H1 (cell line): ENCODE measurements at regions not wholly inside any gene's neighbourhood (a gene's known extent, or its start where the extent isn't known, plus 50 kb on each side); places are given as distances from the start of the nearest gene placed in this dataset.

Experiments used
- CTCF ChIA-PET: fragments of 300-600 bp; sonication (Branson Sonifier 250); formaldehyde crosslinking; loops from one replicate; lab custom pipeline; 2021; ENCODE audit not compliant: partially characterized antibody; lab: Charles Lee
- POLR2A ChIA-PET: fragments of 300-600 bp; sonication (Branson Sonifier 250); formaldehyde crosslinking; loops from one replicate; lab custom pipeline; 2021; ENCODE audit warnings: inconsistent platforms; ENCODE audit not compliant: partially characterized antibody; lab: Charles Lee
- DNase-seq, 2 experiments: peaks; one replicate each; pipeline versions ENCODE4 v3.0.0 to v3.0.0-alpha.2; 2010 to 2022; ENCODE audit warnings: low spot score in 2 of 2, low read depth in 1 of 2, mixed read lengths in 1 of 2
- FAIRE-seq: peaks from 2 replicates; lab custom pipeline; 2011; peaks lifted over from hg19 to GRCh38; lab: Jason Lieb, UNC
- H2AFZ ChIP-seq: 2 replicates; pipeline ENCODE4 v1.8.1; 2012; ENCODE audit warnings: low read length, inconsistent platforms
- H2AK5ac ChIP-seq: 2 replicates; pipeline ENCODE4 v1.6.1; 2013; ENCODE audit warnings: low read depth, low read length
- H2BK120ac ChIP-seq: replicated peaks from 2 replicates; pipeline ENCODE3; 2013; ENCODE audit warnings: low read depth, low read length, inconsistent platforms
- H2BK12ac ChIP-seq: 2 replicates; pipeline ENCODE4 v1.6.1; 2013; ENCODE audit warnings: low read depth, low read length
- H2BK15ac ChIP-seq: 2 replicates; pipeline ENCODE4 v1.6.1; 2013; ENCODE audit warnings: low read length
- H2BK20ac ChIP-seq: 2 replicates; pipeline ENCODE4 v1.6.1; 2013; ENCODE audit warnings: low read length
- H2BK5ac ChIP-seq: 2 replicates; pipeline ENCODE4 v1.6.1; 2013; ENCODE audit warnings: low read depth, low read length
- H3K14ac ChIP-seq: 2 replicates; pipeline ENCODE4 v1.6.1; 2013; ENCODE audit warnings: inconsistent platforms; ENCODE audit not compliant: insufficient read length
- H3K18ac ChIP-seq: 2 replicates; pipeline ENCODE4 v1.6.1; 2013; ENCODE audit warnings: low read length; ENCODE audit errors: extremely low read depth
- H3K23ac ChIP-seq: 2 replicates; pipeline ENCODE4 v1.6.1; 2013; ENCODE audit warnings: inconsistent platforms; ENCODE audit not compliant: insufficient read length
- H3K23me2 ChIP-seq: 2 replicates; pipeline ENCODE4 v1.6.1; 2013; ENCODE audit warnings: low read depth, low read length
- H3K27ac ChIP-seq: 2 replicates; pipeline ENCODE4 v1.6.1; 2011; ENCODE audit warnings: low read depth, low read length, inconsistent platforms
- H3K27me3 ChIP-seq, 4 experiments: replicated peaks in 1 of 4; 1 replicate in 1 of 4; 2 replicates in 3 of 4; pipeline versions ENCODE4 v1.6.1 to v1.8.1; 2011 to 2013; ENCODE audit warnings: low read length in 3 of 4, mild to moderate bottlenecking in 3 of 4, inconsistent platforms in 2 of 4, mixed read lengths in 2 of 4, moderate library complexity in 1 of 4; ENCODE audit not compliant: control insufficient read depth in 3 of 4, insufficient read depth in 3 of 4; ENCODE audit errors: extremely low read depth in 1 of 4
- H3K36me3 ChIP-seq, 4 experiments: 2 replicates each; pipeline versions ENCODE4 v1.6.1 to v1.8.1; 2011 to 2013; ENCODE audit warnings: mild to moderate bottlenecking in 4 of 4, low read length in 3 of 4, moderate library complexity in 2 of 4, control low read depth in 1 of 4, inconsistent platforms in 1 of 4; ENCODE audit not compliant: insufficient read depth in 4 of 4, control insufficient read depth in 2 of 4
- H3K4ac ChIP-seq: replicated peaks from 2 replicates; pipeline ENCODE3; 2013; ENCODE audit warnings: low read length, low read depth, mixed read lengths, inconsistent platforms; ENCODE audit not compliant: insufficient read length
- H3K4me1 ChIP-seq, 4 experiments: replicated peaks in 1 of 4; 1 replicate in 1 of 4; 2 replicates in 3 of 4; pipeline versions ENCODE4 v1.6.1 to v1.8.1; 2011 to 2013; ENCODE audit warnings: low read length in 3 of 4, inconsistent platforms in 2 of 4, mixed read lengths in 1 of 4; ENCODE audit not compliant: insufficient read depth in 4 of 4, control insufficient read depth in 3 of 4
- H3K4me2 ChIP-seq, 2 experiments: 2 replicates each; pipeline versions ENCODE4 v1.6.1 to v1.8.1; 2011 to 2013; ENCODE audit warnings: low read depth in 2 of 2, low read length in 2 of 2, control low read depth in 1 of 2, inconsistent platforms in 1 of 2, mild to moderate bottlenecking in 1 of 2; ENCODE audit not compliant: insufficient read depth in 1 of 2
- H3K4me3 ChIP-seq, 4 experiments: fragments of 200-600, 300-600 bp in 1 of 4; sonication (generic), shearing (Covaris generic), sonication (Bioruptor Twin) in 1 of 4; 2 replicates each; pipeline versions ENCODE4 v1.5.1 to v1.8.1; 2011 to 2016; ENCODE audit warnings: low read length in 4 of 4, low read depth in 3 of 4, control low read depth in 2 of 4, inconsistent platforms in 2 of 4, mild to moderate bottlenecking in 2 of 4, mixed read lengths in 1 of 4, moderate library complexity in 1 of 4; ENCODE audit not compliant: insufficient read depth in 2 of 4; ENCODE audit errors: extremely low read depth in 1 of 4
- H3K56ac ChIP-seq: replicated peaks from 2 replicates; pipeline ENCODE3; 2013; ENCODE audit warnings: low read depth, mild to moderate bottlenecking, mixed read lengths, low read length, inconsistent platforms; ENCODE audit not compliant: insufficient read length
- H3K79me1 ChIP-seq: 2 replicates; pipeline ENCODE4 v1.6.1; 2013; ENCODE audit warnings: low read depth, low read length, control low read depth
- H3K79me2 ChIP-seq, 2 experiments: 2 replicates each; pipeline versions ENCODE4 v1.6.1 to v1.8.1; 2012 to 2013; ENCODE audit warnings: low read length in 2 of 2, mild to moderate bottlenecking in 2 of 2, inconsistent platforms in 1 of 2; ENCODE audit not compliant: insufficient read depth in 2 of 2, control insufficient read depth in 1 of 2
- H3K9ac ChIP-seq, 4 experiments: replicated peaks in 1 of 4; 1 replicate in 1 of 4; 2 replicates in 3 of 4; pipeline versions ENCODE4 v1.6.1 to v1.8.1; 2011 to 2013; ENCODE audit warnings: low read depth in 3 of 4, low read length in 3 of 4, control low read depth in 2 of 4, mild to moderate bottlenecking in 2 of 4, moderate library complexity in 2 of 4, inconsistent platforms in 1 of 4; ENCODE audit errors: extremely low read depth in 1 of 4
- H3K9me3 ChIP-seq, 2 experiments: 2 replicates each; pipeline versions ENCODE4 v1.6.1 to v1.8.1; 2012 to 2013; ENCODE audit warnings: mild to moderate bottlenecking in 2 of 2, moderate library complexity in 2 of 2, control low read depth in 1 of 2, inconsistent platforms in 1 of 2, low read depth in 1 of 2, low read length in 1 of 2, mixed read lengths in 1 of 2; ENCODE audit not compliant: insufficient read depth in 2 of 2
- H4K20me1 ChIP-seq, 2 experiments: replicated peaks in 1 of 2; 2 replicates each; pipeline versions ENCODE3 to v1.8.1; 2011 to 2013; ENCODE audit warnings: inconsistent platforms in 2 of 2, low read length in 2 of 2, mild to moderate bottlenecking in 1 of 2; ENCODE audit not compliant: insufficient read depth in 2 of 2, control insufficient read depth in 1 of 2
- H4K5ac ChIP-seq: 2 replicates; pipeline ENCODE4 v1.6.1; 2013; ENCODE audit warnings: low read length, low read depth, mixed read lengths, inconsistent platforms; ENCODE audit not compliant: insufficient read length
- H4K8ac ChIP-seq: 2 replicates; pipeline ENCODE4 v1.8.0; 2013; ENCODE audit warnings: mild to moderate bottlenecking, moderate library complexity, low read length, inconsistent platforms; ENCODE audit not compliant: insufficient read depth; ENCODE audit errors: extremely low read depth
- H4K91ac ChIP-seq: replicated peaks from 2 replicates; pipeline ENCODE3; 2013; ENCODE audit warnings: low read length, mixed read lengths, inconsistent platforms; ENCODE audit not compliant: insufficient read length
- CREB1 ChIP-seq: IDR thresholded peaks from 2 replicates; pipeline ENCODE4 v1.6.1; 2012; ENCODE audit warnings: inconsistent platforms
- POLR2AphosphoS5 ChIP-seq: IDR thresholded peaks from 2 replicates; pipeline ENCODE4 v1.6.1; 2011; ENCODE audit warnings: low read depth, low read length
- WGBS, 2 experiments: shearing (Covaris generic) in 1 of 2; methylation state at CpG; one replicate each; pipeline versions ENCODE4 v1.1.6 to v1.1.7; 2013 to 2015; ENCODE audit warnings: low lambda C conversion rate in 2 of 2, mixed read lengths in 2 of 2, inconsistent platforms in 1 of 2, low coverage in 1 of 2, missing lambda C conversion rate in 1 of 2; ENCODE audit not compliant: insufficient replicate concordance in 2 of 2, insufficient coverage in 1 of 2, insufficient read length in 1 of 2; ENCODE audit errors: extremely low coverage in 1 of 2, missing lambda C conversion rate in 1 of 2; 5-methylcytosine and 5-hydroxymethylcytosine counted together

GRCh38 chr21:15493646-15494045, 236.1 kb upstream of the USP25 start:
- no peaks in the 10 kb centered on the region for H4K20me1 ChIP-seq
- no peak overlapping the region for H4K5ac ChIP-seq
- no peak overlapping the region for H3K18ac ChIP-seq
- H3K4me2 ChIP-seq: no peak overlapping the region
- no peaks in the 10 kb centered on the region for H3K27me3 ChIP-seq
- no peaks in the 10 kb centered on the region for H3K36me3 ChIP-seq
- ChIA-PET POLR2A (no interaction called here), CTCF (interaction anchor here (1.2 to 2.2 kb wide), 3 partner anchors 11 to 59 kb away, joined by 3 to 9 read pairs (median 5); no protein-coding TSS in a partner anchor)
- H3K14ac ChIP-seq: no peak overlapping the region
- H2BK15ac ChIP-seq: no peak overlapping the region
- peaks cover 2% of the 10 kb centered on the region; the same call in 1 of the 2 replicates for H3K23me2 ChIP-seq
- no peak overlapping the region for H2AK5ac ChIP-seq
- no peak overlapping the region for H3K4ac ChIP-seq
- no peak overlapping the region for H4K91ac ChIP-seq
- H3K9me3 ChIP-seq: no peaks in the 10 kb centered on the region
- no peak overlapping the region for H2BK12ac ChIP-seq
- no peak overlapping the region for H3K23ac ChIP-seq
- no peak overlapping the region for H3K4me3 ChIP-seq
- H3K9ac ChIP-seq: no peak overlapping the region
- no peak overlapping the region for H2BK5ac ChIP-seq
- no peak overlapping the region for H4K8ac ChIP-seq
- no peak overlapping the region for H2BK120ac ChIP-seq
- 95% methylated on average over 3 of the region's 3 CpGs; no CpG with 5 or more reads in 1 of the 2 experiments for WGBS, 2 experiments
- H3K4me1 ChIP-seq: no peaks in the 10 kb centered on the region
- TF ChIP-seq CREB1 (no peak), POLR2AphosphoS5 (no peak)
- no peaks in the 10 kb centered on the region for H3K79me1 ChIP-seq
- H3K79me2 ChIP-seq: no peaks in the 10 kb centered on the region
- H3K56ac ChIP-seq: no peak overlapping the region
- H3K27ac ChIP-seq: no peak overlapping the region
- DNase-seq (no peak), FAIRE-seq (no peak)
- no peak overlapping the region for H2BK20ac ChIP-seq
- no peak overlapping the region for H2AFZ ChIP-seq
